Embryonic facial prominence (tissue), 1 donor: ENCODE measurements at regions not wholly inside any gene's neighbourhood (a gene's known extent, or its start where the extent isn't known, plus 50 kb on each side); places are given as distances from the start of the nearest gene placed in this dataset.
"Not testable (repeated sequence)": the region's sequence is repeated elsewhere in the genome, so short reads cannot be mapped to it uniquely, and the experiment has no call there.

Experiments used
- DNase-seq: peaks from one replicate; pipeline ENCODE4 v3.0.0-alpha.2; 2016; ENCODE audit errors: extremely low spot score

DNA sequence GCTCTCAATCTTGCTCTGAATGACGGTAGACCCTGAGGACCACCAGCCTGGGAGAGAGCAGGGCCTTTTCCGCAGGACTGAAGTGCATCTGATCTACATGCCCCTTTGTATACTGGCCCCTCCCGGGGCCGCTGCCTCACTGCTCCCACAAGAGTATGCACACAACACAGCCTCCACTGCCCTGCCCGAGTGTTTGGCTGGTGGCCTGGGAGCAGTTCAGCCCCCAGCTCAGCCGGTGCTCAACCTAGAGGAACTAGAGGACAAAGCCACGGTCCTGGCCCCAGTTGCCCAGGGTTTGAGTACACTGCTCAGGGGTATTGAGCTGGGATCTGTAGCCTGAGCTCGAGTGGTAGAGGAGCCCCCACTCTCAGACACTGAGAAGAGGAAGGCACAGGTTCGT is 118.9 kb upstream of the CAB39 start:
- DNase-seq = no peak

DNA sequence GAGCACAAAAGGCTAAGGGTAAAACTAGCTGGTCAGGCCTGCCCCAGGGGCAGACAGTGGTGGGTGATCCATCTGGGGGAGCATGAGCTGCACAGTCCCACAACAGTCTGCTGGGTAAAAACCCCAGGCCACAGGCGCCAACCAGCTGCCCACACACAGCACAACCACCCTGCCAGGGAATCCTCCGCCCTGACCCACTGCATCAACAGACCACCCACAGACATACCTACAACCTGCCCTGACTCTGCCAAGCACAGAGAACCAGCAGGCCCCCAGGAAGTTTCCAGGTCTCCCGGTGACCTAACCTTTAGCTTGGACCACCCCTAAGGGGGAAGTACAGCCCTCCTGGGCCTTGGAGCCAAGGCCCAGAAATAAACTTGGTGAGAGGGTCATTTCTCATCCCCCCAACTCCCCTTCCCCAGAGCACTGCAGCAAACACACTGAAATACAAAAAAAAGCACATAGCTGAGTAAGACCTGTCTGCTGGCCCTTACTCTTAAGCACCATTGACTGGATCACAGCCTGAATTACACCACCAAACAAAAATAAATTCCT is 118.3 kb upstream of the CAB39 start:
- DNase-seq = no peak

DNA sequence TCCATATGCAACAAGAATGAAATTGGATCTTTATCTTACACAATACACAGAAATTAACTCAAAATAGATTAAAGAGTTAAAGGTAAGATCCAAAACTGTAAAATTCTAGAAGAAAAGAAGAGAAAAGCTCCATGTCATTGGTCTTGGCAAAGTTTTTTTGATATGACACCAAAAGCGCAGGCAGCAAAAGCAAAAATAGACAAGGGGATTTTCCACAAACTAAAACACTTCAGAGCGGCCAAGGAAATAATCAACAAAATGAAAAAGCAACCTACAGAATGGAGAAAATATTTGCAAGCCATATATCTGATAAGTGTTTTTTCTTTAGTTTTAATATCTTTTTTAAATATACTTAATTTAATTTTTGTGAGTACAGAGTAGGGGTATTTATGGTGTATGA is 112.8 kb upstream of the CAB39 start:
- DNase-seq = no peak

DNA sequence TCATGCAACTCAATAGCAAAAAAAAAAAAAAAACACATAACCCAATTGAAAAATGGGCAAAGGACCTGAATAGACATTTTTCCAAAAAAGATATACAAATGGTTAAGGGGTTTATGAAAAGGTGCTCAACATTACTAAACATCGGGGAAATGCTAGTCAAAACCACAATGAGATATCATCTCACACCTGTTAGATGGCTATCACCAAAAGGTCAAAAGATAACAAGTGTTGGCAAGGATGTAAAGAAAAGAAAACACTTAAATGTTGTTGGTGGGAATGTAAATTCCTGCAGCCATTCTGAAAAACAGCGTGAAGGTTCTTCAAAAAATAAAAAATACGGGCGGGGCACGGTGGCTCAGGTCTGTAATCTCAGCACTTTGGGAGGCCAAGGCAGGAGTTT is 112.4 kb upstream of the CAB39 start:
- DNase-seq = no peak

DNA sequence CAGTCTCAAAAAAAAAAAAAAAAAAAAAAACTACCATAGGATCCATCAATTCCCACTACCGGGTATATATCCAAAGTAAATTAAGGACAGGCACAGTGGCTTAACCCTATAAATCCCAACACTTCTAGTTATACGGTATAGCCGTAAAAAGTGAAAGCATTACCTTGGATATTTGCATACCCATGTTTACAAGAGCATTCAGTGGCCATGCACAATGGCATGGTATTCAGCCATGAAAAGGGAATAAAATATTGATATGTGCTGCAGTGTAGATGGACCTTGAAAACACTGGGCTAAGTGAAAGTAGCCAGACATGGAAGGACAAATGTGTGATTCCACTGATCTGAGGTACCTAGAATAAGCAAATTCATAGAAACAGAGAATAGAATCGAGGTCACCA is 111.8 kb upstream of the CAB39 start:
- DNase-seq = no peak

DNA sequence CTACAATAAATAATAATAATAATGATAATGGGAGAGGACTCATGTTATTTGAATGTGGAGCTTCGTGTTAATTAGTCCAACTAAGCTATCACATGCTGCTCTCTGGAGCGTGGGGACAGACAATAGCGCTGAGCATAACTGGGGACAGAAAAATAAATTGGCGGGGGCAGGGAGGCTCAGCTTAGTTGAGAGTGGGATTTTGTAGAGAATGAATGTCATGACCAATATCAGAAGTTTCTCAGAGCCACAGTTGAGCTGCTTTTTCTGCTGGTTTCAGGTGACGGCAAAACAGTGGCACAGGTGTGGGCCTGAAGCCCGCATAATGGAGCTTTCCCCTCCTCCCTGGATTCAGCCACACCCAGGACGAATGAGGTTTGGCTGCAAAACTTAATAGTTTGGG is 111.1 kb upstream of the CAB39 start:
- DNase-seq = no peak

DNA sequence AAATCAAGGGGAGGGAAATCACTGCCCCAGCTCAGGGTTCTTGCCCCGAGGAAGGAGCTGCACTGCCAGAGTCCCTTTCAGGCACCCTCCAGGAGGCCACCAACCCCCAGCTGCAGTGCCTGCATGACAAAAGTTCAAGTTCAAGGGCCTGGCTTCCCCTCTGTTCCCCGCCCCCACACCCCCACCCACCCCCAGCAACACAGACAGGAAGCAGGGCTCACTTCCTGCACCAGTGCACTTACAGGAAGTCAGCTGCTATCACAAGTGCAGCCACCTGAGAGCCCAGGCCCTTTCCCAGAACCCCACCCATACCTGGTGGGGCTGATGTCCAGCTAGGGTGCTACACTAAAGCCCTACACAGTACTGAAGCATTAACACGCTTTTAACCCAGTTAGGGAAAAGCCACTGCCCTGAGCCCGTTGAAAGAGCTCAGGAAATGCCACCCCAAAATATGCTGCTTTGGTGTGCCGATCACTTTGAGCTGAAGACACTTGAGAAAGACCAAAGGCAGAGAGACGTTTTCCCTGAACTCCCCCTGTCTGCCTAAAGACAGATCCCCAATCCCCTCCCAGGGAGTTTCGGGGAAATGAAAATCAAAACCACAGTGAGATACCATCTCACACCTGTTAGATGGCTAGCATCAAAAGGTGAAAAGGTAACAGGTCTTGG is 109.9 kb upstream of the CAB39 start:
- DNase-seq = no peak

DNA sequence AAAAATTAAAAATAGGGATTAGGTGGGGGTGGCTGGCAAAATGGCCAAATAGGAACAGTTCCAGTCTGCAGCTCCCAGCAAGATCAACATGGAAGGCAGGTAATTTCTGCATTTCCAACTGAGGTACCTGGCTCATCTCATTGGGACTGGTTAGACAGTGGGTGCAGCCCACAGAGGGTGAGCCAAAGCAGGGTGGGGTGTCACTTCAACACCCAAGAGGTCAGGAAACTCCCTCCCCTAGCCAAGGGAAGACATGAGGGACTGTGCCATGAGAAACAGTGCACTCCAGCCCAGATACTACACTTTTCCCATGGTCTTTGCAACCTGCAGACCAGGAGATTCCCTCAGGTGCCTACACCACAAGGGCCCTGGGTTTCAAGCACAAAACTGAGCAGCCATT is 109.3 kb upstream of the CAB39 start:
- DNase-seq = not testable (repeated sequence)

DNA sequence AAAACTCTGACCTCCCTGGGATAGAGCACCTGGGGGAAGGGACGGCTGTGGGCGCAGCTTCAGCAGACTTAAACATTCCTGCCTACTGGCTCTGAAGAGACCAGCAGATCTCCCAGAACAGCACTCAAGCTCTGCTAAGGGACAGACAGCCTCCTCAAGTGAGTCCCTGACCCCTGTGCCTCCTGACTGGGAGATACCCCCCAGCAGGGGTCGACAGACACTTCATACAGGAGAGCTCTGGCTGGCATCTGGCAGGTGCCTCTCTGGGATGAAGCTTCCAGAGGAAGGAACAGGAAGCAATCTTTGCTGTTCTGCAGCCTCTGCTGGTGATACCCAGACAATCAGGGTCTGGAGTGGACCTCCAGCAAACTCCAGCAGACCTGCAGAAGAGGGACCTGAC is 108.5 kb upstream of the CAB39 start:
- not testable (repeated sequence) for DNase-seq

DNA sequence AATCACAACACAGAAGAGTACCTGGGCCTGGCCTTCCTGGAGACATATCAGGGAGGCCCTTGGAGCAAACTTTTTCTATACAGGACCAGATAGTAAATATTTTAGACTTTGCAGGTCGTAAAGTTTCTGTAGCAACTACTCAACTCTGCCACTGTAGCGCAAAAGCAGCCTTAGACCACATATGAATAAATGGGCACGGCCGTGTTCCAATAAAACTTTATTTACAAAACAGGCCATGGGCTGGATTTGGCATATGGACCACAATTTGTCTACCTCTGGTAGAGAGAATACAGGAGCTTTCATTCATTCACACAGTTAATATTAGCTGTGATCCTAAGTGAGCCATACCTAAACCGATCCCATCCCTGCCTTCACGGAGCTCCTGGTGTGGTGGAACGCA is 98.6 kb upstream of the CAB39 start:
- no peak for DNase-seq

DNA sequence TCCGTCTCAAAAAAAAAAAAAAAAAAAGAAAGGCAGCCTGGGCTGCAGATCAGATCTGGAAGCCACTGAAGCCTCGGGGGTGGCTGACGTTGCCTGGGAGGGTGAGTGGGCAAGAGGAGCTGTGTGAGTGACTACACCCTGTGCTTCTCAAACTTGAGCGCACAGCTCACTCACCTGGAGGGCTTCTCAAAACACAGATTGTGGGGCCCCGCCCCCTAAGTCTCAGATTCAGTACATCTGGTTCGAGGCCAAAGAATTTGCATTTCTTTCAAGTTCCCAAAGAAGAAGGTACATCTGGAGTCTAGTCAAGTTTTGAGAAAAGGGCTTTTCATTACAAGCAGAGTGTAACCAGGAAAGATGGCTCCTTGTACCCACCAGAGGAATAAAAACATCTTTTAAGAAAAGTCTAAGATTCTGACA is 97.7 kb upstream of the CAB39 start:
- DNase-seq = no peak

DNA sequence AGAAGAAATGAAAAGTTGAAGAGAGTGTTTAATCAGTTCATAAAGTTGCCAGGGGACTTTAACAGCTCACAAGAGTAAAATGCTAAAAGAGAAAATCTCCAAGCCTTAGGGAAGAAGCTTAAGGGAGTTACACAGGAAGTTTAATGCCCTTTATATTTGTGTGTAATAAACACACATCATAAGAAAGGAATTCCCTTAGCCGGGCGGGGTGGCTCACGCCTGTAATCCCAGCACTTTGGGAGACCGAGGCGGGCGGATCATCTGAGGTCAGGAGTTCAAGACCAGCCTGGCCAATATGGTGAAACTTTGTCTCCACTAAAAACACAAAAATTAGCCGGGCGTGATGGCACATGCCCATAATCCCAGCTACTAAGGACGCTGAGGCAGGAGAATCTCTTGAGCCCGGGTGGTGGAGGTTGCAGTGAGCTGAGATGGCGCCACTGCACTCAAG is 95.4 kb upstream of the CAB39 start:
- DNase-seq = not testable (repeated sequence)

DNA sequence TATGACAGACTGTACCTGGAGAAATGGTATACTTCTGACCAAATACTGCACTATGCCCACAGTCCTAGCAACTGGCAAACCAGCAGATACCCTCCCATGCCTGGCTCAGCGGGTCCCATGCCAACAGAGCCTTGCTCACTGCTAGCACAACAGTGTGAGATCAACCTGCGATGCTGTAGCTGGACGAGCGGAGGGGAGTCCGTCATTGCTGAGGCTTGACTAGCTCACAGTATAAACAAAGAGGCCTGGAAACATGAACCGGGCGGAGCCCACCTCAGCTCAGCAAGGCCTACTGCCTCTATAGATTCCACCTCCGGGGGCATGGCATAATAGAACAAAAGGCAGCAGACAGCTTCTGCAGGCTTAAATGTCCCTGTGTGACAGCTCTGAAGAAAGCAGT is 93.2 kb upstream of the CAB39 start:
- DNase-seq = no peak

DNA sequence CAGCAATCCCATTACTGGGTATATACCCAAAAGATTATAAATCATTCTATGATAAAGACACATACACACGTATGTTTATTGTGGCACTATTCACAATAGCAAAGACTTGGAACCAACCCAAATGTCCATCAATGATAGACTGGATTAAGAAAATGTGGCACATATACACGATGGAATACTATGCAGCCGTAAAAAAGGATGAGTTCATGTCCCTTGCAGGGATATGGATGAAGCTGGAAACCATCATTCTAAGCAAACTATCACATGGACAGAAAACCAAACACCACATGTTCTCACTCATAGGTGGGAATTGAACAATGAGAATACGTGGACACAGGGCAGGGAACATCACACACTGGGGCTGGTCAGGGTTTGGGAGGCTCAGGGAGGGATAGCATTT is 87.4 kb upstream of the CAB39 start:
- not testable (repeated sequence) for DNase-seq

DNA sequence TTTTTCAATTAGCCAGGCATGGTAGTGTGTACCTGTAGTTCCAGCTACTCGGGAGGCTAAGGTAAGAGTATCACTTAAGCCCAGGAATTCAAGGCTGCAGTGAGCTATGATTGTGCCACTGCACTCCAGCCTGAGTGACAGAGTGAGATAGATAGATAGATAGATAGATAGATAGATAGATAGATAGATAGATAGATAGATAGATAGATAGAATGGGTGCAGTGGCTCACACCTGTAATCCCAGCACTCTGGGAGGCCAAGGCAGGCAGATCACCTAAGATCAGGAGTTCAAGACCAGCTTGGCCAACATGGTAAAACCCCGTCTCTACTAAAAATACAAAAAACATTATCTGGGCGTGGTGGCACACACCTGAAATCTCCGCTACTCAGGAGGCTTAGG is 85.6 kb upstream of the CAB39 start:
- not testable (repeated sequence) for DNase-seq

DNA sequence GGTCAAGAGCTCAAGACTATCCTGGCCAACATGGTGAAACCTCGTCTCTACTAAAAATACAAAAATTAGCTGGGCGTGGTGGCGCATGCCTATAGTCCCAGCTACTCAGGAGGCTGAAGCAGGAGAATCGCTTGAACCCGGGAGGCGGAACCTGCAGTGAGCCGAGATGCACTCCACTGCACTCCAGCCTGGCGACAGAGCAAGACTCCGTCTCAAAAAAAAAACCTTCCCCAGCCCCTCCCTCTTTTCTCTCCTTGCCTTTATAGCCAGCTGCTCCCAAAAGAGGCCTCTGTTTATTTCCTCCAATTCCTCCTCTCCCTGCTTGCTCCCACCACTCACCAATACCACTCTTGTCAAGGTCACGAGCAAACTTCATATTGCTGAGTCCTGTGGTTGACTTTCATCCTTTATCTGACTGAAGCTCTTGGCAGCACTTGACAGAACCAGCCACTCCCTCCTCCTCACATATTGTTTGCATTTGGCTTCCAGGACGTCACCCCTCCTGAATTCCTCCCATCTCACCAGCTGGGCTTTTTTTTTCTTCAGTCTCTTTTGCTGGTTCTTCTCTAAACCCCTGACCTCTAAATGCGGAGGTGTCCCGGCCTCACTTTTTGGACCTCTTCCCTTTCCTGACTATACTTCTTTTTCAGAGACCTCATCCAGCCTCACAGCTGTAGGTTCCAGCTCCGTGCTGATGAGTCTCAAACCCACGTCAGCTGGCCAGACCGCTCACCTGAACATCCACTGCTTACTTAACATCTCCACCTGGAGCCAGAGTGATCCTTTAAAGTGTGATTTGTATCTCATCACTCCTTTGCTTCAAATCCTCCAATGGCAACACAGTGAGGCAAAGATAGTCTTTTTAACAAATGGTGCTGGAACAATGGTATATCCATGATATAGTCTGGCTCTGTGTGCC is 84.6 kb upstream of the CAB39 start:
- peak; percentile 38 for DNase-seq

DNA sequence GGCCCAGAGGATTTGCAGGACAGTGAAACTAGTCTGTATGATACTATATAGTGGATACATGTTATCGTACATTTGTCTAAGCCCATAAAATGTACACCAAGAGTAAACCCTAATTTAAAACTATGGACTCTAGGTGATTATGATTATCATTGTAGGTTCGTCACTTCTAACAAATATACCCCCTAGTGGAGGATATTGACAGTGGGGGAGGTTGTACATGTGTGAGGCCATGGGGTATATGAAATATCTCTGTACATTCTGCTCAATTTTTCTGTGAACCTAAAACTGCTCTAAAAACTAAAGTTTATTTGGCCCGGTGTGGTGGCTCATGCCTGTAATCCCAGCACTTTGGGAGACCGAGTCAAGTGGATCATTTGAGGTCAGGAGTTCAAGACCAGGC is 81.2 kb upstream of the CAB39 start:
- no peak for DNase-seq

DNA sequence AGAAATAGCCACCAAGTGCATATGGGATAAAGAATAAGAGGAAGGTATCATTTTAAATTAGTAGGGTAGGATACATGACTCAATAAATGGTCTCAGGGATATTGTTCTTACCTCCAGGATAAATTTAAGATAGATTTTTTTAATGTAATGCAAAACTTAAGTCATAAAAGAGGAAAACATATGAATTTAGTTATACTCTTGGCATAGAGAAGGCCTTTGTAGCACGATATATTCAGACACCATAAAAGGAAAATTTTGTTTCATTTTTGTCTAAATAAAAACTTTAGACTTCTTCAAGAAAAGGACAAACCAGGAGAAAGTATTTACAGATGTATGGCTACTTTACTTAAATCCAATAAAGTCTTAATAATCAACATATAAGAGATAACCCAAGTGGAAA is 78.5 kb upstream of the CAB39 start:
- peak; percentile 48 for DNase-seq

DNA sequence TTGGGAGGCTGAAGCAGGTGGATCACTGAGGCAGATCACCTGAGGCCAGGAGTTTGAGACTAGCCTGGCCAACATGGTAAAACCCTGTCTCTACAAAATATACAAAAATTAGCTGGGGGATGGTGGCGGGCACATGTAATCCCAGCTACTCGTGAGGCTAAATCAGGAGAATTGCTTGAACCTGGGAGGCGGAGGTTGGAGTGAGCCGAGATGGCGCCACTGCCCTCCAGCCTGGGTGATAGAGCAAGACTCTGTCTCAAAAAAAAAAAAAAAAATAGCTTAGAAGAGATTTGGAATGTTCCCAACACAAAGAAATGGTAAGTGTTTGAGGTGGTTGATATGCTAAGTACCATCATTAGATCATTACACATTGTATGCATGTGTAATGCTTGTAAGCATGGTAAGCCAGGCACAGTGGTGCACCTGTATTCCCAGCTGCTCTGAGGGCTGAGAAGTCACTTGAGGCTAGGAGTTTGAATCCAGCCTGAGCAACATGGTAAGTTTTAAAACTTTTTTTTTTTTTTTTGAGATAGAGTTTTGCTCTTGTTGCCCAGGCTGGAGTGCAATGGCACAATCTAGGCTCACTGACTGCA is 77.8 kb upstream of the CAB39 start:
- not testable (repeated sequence) for DNase-seq

DNA sequence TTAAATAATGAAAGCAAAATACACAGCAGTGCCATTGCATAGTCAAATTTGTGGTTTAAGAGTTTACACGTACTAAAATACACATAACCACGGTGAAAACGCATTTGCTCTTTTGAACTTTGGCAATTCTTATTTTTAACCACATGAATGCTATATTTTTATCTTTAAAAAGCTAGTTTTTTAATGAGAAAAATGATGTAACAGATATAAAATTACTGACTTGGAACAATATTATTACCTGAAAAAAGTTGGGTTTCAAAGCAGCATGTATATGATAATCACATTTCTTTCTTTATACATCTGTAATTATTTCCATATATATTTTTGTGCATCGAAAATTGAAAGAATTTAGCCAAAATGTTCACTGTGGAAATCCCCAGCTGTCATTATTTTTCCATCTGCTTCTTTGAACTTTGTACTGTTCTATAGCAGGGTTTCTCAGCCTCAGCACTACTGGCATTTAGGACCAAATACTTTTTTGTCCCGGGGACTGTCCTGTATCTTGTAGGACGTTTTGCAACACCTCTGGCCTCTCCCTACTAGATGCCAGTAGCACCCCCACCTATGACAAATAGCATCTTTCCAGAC is 75.9 kb upstream of the CAB39 start:
- DNase-seq = no peak

DNA sequence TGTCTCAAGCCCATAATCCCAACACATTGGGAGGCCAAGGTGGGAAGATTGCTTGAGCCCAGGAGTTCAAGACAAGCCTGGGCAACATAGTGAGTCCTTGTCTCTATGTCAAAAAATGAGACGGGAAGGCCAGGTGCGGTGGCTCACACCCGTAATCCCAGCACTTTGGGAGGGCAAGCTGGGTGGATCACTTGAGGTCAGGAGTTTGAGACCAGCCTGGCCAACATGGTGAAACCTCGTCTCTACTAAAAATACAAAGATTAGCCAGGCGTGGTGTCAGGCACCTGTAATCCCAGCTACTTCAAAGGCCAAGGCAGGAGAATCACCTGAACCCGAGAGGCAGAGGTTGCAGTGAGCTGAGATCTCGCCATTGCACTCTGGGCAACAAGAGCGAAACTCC is 75.2 kb upstream of the CAB39 start:
- not testable (repeated sequence) for DNase-seq

DNA sequence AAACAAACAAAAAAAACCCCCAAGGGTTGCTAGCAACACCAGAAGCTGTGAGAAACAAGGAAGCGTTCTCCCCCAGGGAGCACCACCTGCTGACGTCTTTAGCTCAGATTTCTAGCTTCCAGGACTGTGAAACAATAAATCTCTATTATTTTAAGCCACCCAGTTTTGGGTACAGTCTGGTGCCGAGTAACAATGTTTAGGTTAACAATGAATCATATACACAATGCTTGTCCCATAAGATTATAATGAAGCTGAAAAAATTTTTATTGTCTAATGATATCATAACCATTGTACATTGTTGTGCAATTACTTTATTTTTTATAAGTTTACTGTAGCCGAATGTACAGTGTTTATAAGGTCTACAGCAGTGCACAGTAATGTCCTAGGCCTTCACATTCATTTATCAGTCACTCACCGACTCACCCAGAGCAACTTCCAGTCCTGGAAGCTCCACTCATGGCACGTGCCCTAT is 72.1 kb upstream of the CAB39 start:
- no peak for DNase-seq
